Stimulated activated CD8-positive, alpha-beta memory T cell treated with anti-CD3 and anti-CD28 coated beads, Interleukin-7, amount 100 ng/mL, for 1 hour (primary cell): ENCODE measurements at regions not wholly inside any gene's neighbourhood (a gene's known extent, or its start where the extent isn't known, plus 50 kb on each side); places are given as distances from the start of the nearest gene placed in this dataset.

Experiments used
- DNase-seq, 2 donors: peaks; one replicate each; pipeline ENCODE4 v3.0.0-alpha.2; 2020; ENCODE audit warnings: low read depth in 2 of 2

DNA sequence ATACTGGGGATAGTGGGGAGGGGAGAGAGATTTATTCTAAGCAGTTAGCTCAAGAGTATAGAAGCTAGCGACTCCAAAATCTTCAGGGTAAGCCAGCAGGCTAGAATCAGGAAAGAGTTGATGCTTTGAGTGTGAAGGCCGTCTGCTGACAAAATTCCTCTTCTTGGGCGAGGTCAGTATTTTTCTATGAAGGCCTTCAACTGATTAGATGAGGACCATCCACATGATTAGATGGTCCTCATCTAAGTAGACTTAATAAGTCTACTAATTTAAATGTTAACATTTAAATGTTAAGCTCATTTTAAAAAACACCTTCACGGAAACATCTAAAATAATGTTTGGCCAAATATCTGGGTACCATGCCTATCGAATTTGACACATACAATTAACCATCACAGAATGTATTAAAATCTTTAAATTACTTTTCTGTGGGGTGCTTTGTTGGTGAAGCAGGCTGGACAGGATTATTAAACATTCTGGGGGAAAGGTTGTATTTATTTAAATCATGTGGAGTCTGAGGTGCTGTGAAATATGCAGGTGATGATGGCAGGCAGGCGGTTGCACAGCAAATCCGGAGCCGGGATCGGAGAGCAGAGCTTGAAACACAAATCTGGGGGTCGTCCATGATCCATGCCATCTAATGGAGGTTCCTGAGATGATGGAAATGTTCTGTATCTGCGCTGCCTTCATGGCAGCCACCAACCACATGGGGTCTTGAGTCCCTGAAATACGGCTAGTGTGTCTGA lies 49.8 kb upstream of the ADORA2B start:
- no peak for DNase-seq
